Testis (tissue), 2 donors: ENCODE measurements at regions not wholly inside any gene's neighbourhood (a gene's known extent, or its start where the extent isn't known, plus 50 kb on each side); places are given as distances from the start of the nearest gene placed in this dataset.

Experiments
- POLR2A ChIP-seq: fragments of 450-650 bp; IDR thresholded peaks from one replicate; pipeline ENCODE4 v1.6.1; 2017; ENCODE audit warnings: antibody characterized with exemption, mild to moderate bottlenecking, moderate library complexity
- TF ChIP-seq, protein P1 (sequence below), 3 experiments: fragments of 450-650 bp in 2 of 3; fragments of 200-600 bp in 1 of 3; sonication (generic) in 1 of 3; IDR thresholded peaks; one replicate each; pipeline ENCODE4 v1.5.1; 2016 to 2019; ENCODE audit warnings: antibody characterized with exemption in 3 of 3, mild to moderate bottlenecking in 2 of 3, moderate library complexity in 1 of 3

DNA sequence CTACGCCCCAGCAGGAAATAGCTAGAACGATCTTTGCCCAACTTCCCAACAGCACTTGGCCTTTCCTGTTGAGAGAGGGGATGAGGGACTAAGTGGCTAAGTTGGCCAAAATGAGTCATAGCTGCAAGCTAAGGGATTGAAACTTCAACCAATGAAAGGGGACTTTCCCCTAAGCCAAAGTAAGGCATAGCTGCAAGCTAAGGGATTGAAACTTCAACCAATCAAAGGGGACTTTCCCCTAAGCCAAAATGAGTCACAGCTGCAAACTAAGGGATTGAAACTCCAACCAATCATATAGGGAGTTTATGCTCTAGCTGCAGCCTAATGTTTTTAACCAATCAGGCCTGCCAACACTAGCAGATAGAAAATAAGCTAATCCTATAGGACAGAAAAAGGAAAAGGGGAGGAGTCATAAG is 100.5 kb upstream of the SSTR1 start:
- TF ChIP-seq POLR2A = no peak
- TF ChIP-seq, protein P1, sequence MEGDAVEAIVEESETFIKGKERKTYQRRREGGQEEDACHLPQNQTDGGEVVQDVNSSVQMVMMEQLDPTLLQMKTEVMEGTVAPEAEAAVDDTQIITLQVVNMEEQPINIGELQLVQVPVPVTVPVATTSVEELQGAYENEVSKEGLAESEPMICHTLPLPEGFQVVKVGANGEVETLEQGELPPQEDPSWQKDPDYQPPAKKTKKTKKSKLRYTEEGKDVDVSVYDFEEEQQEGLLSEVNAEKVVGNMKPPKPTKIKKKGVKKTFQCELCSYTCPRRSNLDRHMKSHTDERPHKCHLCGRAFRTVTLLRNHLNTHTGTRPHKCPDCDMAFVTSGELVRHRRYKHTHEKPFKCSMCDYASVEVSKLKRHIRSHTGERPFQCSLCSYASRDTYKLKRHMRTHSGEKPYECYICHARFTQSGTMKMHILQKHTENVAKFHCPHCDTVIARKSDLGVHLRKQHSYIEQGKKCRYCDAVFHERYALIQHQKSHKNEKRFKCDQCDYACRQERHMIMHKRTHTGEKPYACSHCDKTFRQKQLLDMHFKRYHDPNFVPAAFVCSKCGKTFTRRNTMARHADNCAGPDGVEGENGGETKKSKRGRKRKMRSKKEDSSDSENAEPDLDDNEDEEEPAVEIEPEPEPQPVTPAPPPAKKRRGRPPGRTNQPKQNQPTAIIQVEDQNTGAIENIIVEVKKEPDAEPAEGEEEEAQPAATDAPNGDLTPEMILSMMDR (IDR thresholded peaks at IDR 0.05) = no peak
